Hepatocyte (in vitro differentiated cells): ENCODE measurements at regions not wholly inside any gene's neighbourhood (a gene's known extent, or its start where the extent isn't known, plus 50 kb on each side); places are given as distances from the start of the nearest gene placed in this dataset.

Experiments
- DNase-seq: peaks from one replicate; pipeline ENCODE4 v3.0.0-alpha.2; 2016; ENCODE audit warnings: low spot score
- H2AFZ ChIP-seq: fragments of 200-600 bp; sonication (generic); 2 replicates; pipeline ENCODE4 v1.6.0; 2016; ENCODE audit warnings: antibody characterized with exemption, mild to moderate bottlenecking
- H3K27ac ChIP-seq: fragments of 200-600 bp; sonication (generic); 2 replicates; pipeline ENCODE4 v1.5.1; 2016; ENCODE audit warnings: mild to moderate bottlenecking
- H3K27me3 ChIP-seq: fragments of 200-600 bp; sonication (generic); 2 replicates; pipeline ENCODE4 v1.6.1; 2016
- H3K36me3 ChIP-seq: fragments of 200-600 bp; sonication (generic); replicated peaks from 2 replicates; pipeline ENCODE4 v1.5.1; 2016; ENCODE audit warnings: low read depth; ENCODE audit not compliant: insufficient read depth
- H3K4me1 ChIP-seq: fragments of 200-600 bp; sonication (generic); 2 replicates; pipeline ENCODE4 v1.5.1; 2016; ENCODE audit warnings: mild to moderate bottlenecking, moderate library complexity; ENCODE audit not compliant: insufficient read depth
- H3K4me2 ChIP-seq: fragments of 200-600 bp; sonication (generic); 2 replicates; pipeline ENCODE4 v1.6.0; 2016
- H3K4me3 ChIP-seq: fragments of 200-600 bp; sonication (generic); 2 replicates; pipeline ENCODE4 v1.5.1; 2016; ENCODE audit warnings: mild to moderate bottlenecking
- H3K79me2 ChIP-seq: fragments of 200-600 bp; sonication (generic); 2 replicates; pipeline ENCODE4 v1.6.0; 2017; ENCODE audit warnings: mild to moderate bottlenecking
- H3K9me2 ChIP-seq: fragments of 200-600 bp; sonication (generic); replicated peaks from 2 replicates; pipeline ENCODE4 v1.6.0; 2017; ENCODE audit warnings: mild to moderate bottlenecking; ENCODE audit not compliant: insufficient read depth
- H3K9me3 ChIP-seq: fragments of 200-600 bp; sonication (generic); 2 replicates; pipeline ENCODE4 v1.5.1; 2016; ENCODE audit warnings: low read depth, mild to moderate bottlenecking
- H4K20me1 ChIP-seq: fragments of 200-600 bp; sonication (generic); 2 replicates; pipeline ENCODE4 v1.6.0; 2016; ENCODE audit warnings: mild to moderate bottlenecking; ENCODE audit not compliant: insufficient read depth, poor library complexity, severe bottlenecking
- EZH2 ChIP-seq: fragments of 200-600 bp; sonication (generic); IDR thresholded peaks from 2 replicates; pipeline ENCODE4 v1.6.1; 2016; ENCODE audit warnings: antibody characterized with exemption, mild to moderate bottlenecking, borderline replicate concordance
- EZH2phosphoT487 ChIP-seq: fragments of 200-600 bp; sonication (generic); IDR thresholded peaks from one replicate; pipeline ENCODE4 v1.6.1; 2018; ENCODE audit warnings: antibody characterized with exemption, mild to moderate bottlenecking, low read depth, moderate library complexity; ENCODE audit not compliant: unreplicated experiment, severe bottlenecking
- WGBS: methylation state at CpG from one replicate; pipeline ENCODE4 v1.1.6; 2016; ENCODE audit warnings: low lambda C conversion rate; ENCODE audit errors: missing lambda C conversion rate; 5-methylcytosine and 5-hydroxymethylcytosine counted together
- TF ChIP-seq, protein P1 (sequence below): fragments of 200-600 bp; sonication (generic); IDR thresholded peaks from 2 replicates; pipeline ENCODE4 v1.5.1; 2016; ENCODE audit warnings: antibody characterized with exemption, mild to moderate bottlenecking; ENCODE audit not compliant: poor library complexity

DNA sequence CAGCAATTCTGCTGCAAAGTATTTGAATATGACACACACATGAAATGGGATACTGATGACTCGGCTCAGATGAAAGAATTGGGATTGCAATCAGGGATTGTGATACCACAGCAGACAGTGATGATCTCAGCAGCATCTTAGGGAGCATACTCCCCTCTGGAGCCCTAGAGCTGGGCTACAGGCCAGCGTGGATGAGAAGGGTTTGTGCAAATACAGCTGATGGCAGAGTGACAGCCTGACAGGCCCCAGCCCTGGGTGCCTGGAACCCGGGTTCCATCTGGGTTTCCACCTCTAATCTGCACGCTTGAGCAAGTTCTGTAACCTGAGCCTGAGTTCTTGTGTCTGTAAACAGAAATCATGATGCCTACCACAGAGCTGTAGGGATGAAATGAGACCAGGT lies 418.0 kb downstream of the LRATD1 start:
- TF ChIP-seq EZH2phosphoT487: no peak
- Histone ChIP-seq H4K20me1 (no peaks in the 10 kb centered on the region), H2AFZ (no peak overlapping the region), H3K4me2 (no peak overlapping the region), H3K27ac (no peak overlapping the region), H3K27me3 (no peaks in the 10 kb centered on the region), H3K4me3 (no peak overlapping the region), H3K36me3 (no peaks in the 10 kb centered on the region), H3K9me2 (no peaks in the 10 kb centered on the region), H3K9me3 (no peaks in the 10 kb centered on the region), H3K4me1 (no peaks in the 10 kb centered on the region), H3K79me2 (no peaks in the 10 kb centered on the region)
- DNase-seq: no peak
- 65% methylated on average over 4 of the region's 4 CpGs for WGBS

DNA sequence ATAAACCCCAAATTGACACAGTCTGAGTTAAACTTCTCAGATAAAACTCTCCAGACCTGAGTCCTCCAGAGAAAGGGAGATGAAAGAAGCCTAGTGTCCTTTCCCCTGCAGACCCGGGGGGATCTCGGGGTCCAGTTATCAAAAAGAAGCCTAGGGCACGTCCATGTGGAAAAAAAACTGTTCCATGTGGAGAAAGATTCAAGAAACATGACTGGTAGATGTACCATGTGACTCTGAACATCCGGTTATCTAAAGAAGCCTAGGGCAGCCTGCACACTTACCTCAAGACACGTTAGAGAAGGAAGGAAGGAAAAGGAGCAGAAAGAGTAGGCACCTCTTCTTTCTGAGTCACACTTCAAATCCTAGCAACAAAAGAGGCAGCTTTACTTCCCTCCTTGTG lies 421.0 kb downstream of the LRATD1 start:
- H4K20me1 ChIP-seq: no peaks in the 10 kb centered on the region
- H3K4me3 ChIP-seq: no peak overlapping the region
- H2AFZ ChIP-seq: no peak overlapping the region
- no peak overlapping the region for H3K4me2 ChIP-seq
- H3K4me1 ChIP-seq: no peaks in the 10 kb centered on the region
- WGBS: 86% methylated on average over 5 of the region's 5 CpGs
- H3K79me2 ChIP-seq: no peaks in the 10 kb centered on the region
- H3K27me3 ChIP-seq: no peaks in the 10 kb centered on the region
- DNase-seq: no peak
- no peaks in the 10 kb centered on the region for H3K9me3 ChIP-seq
- no peaks in the 10 kb centered on the region for H3K9me2 ChIP-seq
- no peaks in the 10 kb centered on the region for H3K36me3 ChIP-seq
- TF ChIP-seq EZH2 (no peak), EZH2phosphoT487 (no peak)
- no peak overlapping the region for H3K27ac ChIP-seq

DNA sequence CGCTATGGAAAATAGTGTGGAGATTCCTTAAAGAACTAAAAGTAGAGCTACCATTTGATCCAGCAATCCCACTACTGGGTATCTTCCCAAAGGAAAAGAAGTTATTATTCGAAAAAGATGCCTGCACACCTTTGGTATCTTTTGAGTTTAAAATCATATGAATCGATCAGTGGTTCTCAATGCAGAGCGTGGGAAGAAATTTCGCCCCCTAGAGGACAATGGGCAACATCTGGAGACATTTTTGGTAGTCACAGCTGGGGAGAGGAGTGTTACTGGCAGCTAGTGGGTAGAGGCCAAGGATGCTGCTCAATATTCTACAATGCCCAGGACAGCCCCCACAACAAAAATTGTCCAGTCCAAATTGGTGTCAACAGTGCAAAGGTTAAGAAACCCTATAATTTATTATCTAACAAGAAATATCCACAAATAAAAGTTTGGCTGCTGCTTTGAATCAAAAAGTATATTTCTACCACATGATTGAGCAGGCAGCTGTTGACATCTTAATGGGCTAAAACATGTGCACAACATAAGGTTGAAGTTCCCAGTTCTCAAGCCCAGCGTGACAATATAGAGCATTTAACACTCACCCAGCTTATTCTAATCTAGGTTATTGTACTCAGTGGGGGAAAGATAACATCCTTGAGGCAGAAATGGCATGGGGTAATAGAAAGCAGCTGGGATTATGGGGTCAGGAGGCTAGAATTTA lies 425.7 kb downstream of the LRATD1 start:
- Histone ChIP-seq H4K20me1 (no peaks in the 10 kb centered on the region), H2AFZ (no peak overlapping the region), H3K79me2 (no peaks in the 10 kb centered on the region), H3K27me3 (no peaks in the 10 kb centered on the region), H3K4me3 (no peak overlapping the region), H3K36me3 (no peaks in the 10 kb centered on the region), H3K9me2 (no peaks in the 10 kb centered on the region), H3K4me1 (no peaks in the 10 kb centered on the region), H3K27ac (no peak overlapping the region), H3K9me3 (no peaks in the 10 kb centered on the region), H3K4me2 (no peak overlapping the region)
- no peak for TF ChIP-seq EZH2phosphoT487
- TF ChIP-seq, protein P1, sequence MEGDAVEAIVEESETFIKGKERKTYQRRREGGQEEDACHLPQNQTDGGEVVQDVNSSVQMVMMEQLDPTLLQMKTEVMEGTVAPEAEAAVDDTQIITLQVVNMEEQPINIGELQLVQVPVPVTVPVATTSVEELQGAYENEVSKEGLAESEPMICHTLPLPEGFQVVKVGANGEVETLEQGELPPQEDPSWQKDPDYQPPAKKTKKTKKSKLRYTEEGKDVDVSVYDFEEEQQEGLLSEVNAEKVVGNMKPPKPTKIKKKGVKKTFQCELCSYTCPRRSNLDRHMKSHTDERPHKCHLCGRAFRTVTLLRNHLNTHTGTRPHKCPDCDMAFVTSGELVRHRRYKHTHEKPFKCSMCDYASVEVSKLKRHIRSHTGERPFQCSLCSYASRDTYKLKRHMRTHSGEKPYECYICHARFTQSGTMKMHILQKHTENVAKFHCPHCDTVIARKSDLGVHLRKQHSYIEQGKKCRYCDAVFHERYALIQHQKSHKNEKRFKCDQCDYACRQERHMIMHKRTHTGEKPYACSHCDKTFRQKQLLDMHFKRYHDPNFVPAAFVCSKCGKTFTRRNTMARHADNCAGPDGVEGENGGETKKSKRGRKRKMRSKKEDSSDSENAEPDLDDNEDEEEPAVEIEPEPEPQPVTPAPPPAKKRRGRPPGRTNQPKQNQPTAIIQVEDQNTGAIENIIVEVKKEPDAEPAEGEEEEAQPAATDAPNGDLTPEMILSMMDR: peak; percentile 14
- no peak for DNase-seq
- 68% methylated on average over 6 of the region's 6 CpGs for WGBS

DNA sequence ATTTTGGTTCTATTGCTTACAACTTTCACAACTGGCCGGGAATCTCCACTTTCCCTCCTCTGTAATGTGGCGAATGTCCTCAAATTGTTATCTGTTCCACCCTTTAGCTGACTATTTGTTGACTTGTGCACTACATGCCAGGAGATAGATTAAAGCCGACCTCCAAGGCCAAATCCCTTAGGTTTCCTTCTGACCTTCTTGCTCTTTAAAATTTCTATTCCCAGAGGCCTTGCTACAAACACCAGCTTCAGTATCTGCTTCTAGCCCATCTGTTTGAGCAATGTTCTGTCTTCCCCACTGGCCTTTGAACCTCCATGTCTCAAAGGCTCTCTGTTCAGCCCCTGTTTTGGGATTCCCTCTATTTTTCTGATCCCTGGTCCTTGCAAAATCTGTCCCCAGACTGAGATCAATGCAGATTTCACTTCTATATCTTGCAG lies 426.2 kb downstream of the LRATD1 start:
- H4K20me1 ChIP-seq: no peaks in the 10 kb centered on the region
- no peaks in the 10 kb centered on the region for H3K4me1 ChIP-seq
- H3K9me2 ChIP-seq: no peaks in the 10 kb centered on the region
- no peaks in the 10 kb centered on the region for H3K36me3 ChIP-seq
- no peak for DNase-seq
- H3K4me3 ChIP-seq: no peak overlapping the region
- TF ChIP-seq EZH2phosphoT487: no peak
- TF ChIP-seq, protein P1: no peak
- no peak for TF ChIP-seq EZH2
- 64% methylated on average over 3 of the region's 3 CpGs for WGBS
- no peak overlapping the region for H3K27ac ChIP-seq
- H3K9me3 ChIP-seq: no peaks in the 10 kb centered on the region
- no peaks in the 10 kb centered on the region for H3K79me2 ChIP-seq
- no peak overlapping the region for H3K4me2 ChIP-seq
- H3K27me3 ChIP-seq: no peaks in the 10 kb centered on the region
- H2AFZ ChIP-seq: no peak overlapping the region
